ENCODE measurements at regions not wholly inside any gene's neighbourhood (a gene's known extent, or its start where the extent isn't known, plus 50 kb on each side); places are given as distances from the start of the nearest gene placed in this dataset.
A peak's percentile ranks its signal among the peaks of the same experiment; 100 is the strongest.

- Histone ChIP-seq H3K27ac (ENCODE audit: low read length) (no peak overlapping the region), H3K9me3 (ENCODE audit: control insufficient read depth, low read depth, low read length) (no peaks in the 10 kb centered on the region), H3K4me3 (ENCODE audit: low read length) (no peak overlapping the region), H3K36me3 (ENCODE audit: control insufficient read depth, insufficient read depth, low read length) (no peaks in the 10 kb centered on the region), H3K4me1 (ENCODE audit: control insufficient read depth, insufficient read depth, low read length) (peaks cover 7% of the 10 kb centered on the region), H3K27me3 (ENCODE audit: control insufficient read depth, insufficient read depth, low read length) (no peaks in the 10 kb centered on the region)
- DNase-seq, result peak in 1 of 2 donors; percentile 38
- 0% methylated on average over 1 of the region's 9 CpGs for WGBS (ENCODE audit: insufficient coverage, low lambda C conversion rate)
Observed at GRCh38 chr3:94524102-94524919, 461.4 kb downstream of the NSUN3 start.

GRCh38 chr3:94525043-94525442 lies 462.2 kb downstream of the NSUN3 start:
- Histone ChIP-seq H3K9me3 (ENCODE audit: control insufficient read depth, low read depth, low read length) (no peaks in the 10 kb centered on the region), H3K4me1 (ENCODE audit: control insufficient read depth, insufficient read depth, low read length) (peaks cover 7% of the 10 kb centered on the region), H3K27ac (ENCODE audit: low read length) (no peak overlapping the region), H3K27me3 (ENCODE audit: control insufficient read depth, insufficient read depth, low read length) (no peaks in the 10 kb centered on the region), H3K36me3 (ENCODE audit: control insufficient read depth, insufficient read depth, low read length) (no peaks in the 10 kb centered on the region), H3K4me3 (ENCODE audit: low read length) (no peak overlapping the region)
- peak in 1 of 2 donors; percentile 8 for DNase-seq
- WGBS (ENCODE audit: insufficient coverage, low lambda C conversion rate), result no CpG with 5 or more reads among the region's 6 CpGs

GRCh38 chr3:94529816-94530215 lies 467.0 kb downstream of the NSUN3 start:
- peaks cover 2% of the 10 kb centered on the region for H3K4me1 ChIP-seq (ENCODE audit: control insufficient read depth, insufficient read depth, low read length)
- WGBS (ENCODE audit: insufficient coverage, low lambda C conversion rate), result 83% methylated on average over 1 of the region's 1 CpG

GRCh38 chr3:94532951-94533350 lies 470.1 kb downstream of the NSUN3 start:
- H3K36me3 ChIP-seq (ENCODE audit: control insufficient read depth, insufficient read depth, low read length), result no peaks in the 10 kb centered on the region
- no peaks in the 10 kb centered on the region for H3K27me3 ChIP-seq (ENCODE audit: control insufficient read depth, insufficient read depth, low read length)
- no peak for DNase-seq
- H3K4me3 ChIP-seq (ENCODE audit: low read length), result no peak overlapping the region
- no peaks in the 10 kb centered on the region for H3K4me1 ChIP-seq (ENCODE audit: control insufficient read depth, insufficient read depth, low read length)
- WGBS (ENCODE audit: insufficient coverage, low lambda C conversion rate), result no CpG with 5 or more reads among the region's 3 CpGs
- no peaks in the 10 kb centered on the region for H3K9me3 ChIP-seq (ENCODE audit: control insufficient read depth, low read depth, low read length)
- H3K27ac ChIP-seq (ENCODE audit: low read length), result no peak overlapping the region

More at GRCh38 chr3:94529816-94530215, 467.0 kb downstream of the NSUN3 start:
- Histone ChIP-seq H3K4me3 (ENCODE audit: low read length) (no peak overlapping the region), H3K9me3 (ENCODE audit: control insufficient read depth, low read depth, low read length) (no peaks in the 10 kb centered on the region), H3K27me3 (ENCODE audit: control insufficient read depth, insufficient read depth, low read length) (no peaks in the 10 kb centered on the region), H3K27ac (ENCODE audit: low read length) (no peak overlapping the region), H3K36me3 (ENCODE audit: control insufficient read depth, insufficient read depth, low read length) (no peaks in the 10 kb centered on the region)
- no peak for DNase-seq

- no peak overlapping the region for H3K4me3 ChIP-seq (ENCODE audit: low read length)
- H3K4me1 ChIP-seq (ENCODE audit: control insufficient read depth, insufficient read depth, low read length), result no peaks in the 10 kb centered on the region
- DNase-seq, result no peak
- no peak overlapping the region for H3K27ac ChIP-seq (ENCODE audit: low read length)
- no peaks in the 10 kb centered on the region for H3K36me3 ChIP-seq (ENCODE audit: control insufficient read depth, insufficient read depth, low read length)
- no peaks in the 10 kb centered on the region for H3K9me3 ChIP-seq (ENCODE audit: control insufficient read depth, low read depth, low read length)
- H3K27me3 ChIP-seq (ENCODE audit: control insufficient read depth, insufficient read depth, low read length), result no peaks in the 10 kb centered on the region
Observed at GRCh38 chr3:94539937-94540336, 477.1 kb downstream of the NSUN3 start.

- WGBS (ENCODE audit: insufficient coverage, low lambda C conversion rate), result 100% methylated on average over 1 of the region's 2 CpGs
- H3K9me3 ChIP-seq (ENCODE audit: control insufficient read depth, low read depth, low read length), result no peaks in the 10 kb centered on the region
Observed at GRCh38 chr3:94543161-94543560, 480.3 kb downstream of the NSUN3 start.

GRCh38 chr3:94544131-94544789 lies 481.4 kb downstream of the NSUN3 start:
- no peaks in the 10 kb centered on the region for H3K36me3 ChIP-seq (ENCODE audit: control insufficient read depth, insufficient read depth, low read length)
- no peak overlapping the region for H3K27ac ChIP-seq (ENCODE audit: low read length)
- no peak overlapping the region for H3K4me3 ChIP-seq (ENCODE audit: low read length)
- no CpG with 5 or more reads among the region's 2 CpGs for WGBS (ENCODE audit: insufficient coverage, low lambda C conversion rate)
- H3K4me1 ChIP-seq (ENCODE audit: control insufficient read depth, insufficient read depth, low read length), result no peaks in the 10 kb centered on the region
- DNase-seq, result no peak
- H3K9me3 ChIP-seq (ENCODE audit: control insufficient read depth, low read depth, low read length), result peaks cover 5% of the 10 kb centered on the region
- no peaks in the 10 kb centered on the region for H3K27me3 ChIP-seq (ENCODE audit: control insufficient read depth, insufficient read depth, low read length)

More at GRCh38 chr3:94543161-94543560, 480.3 kb downstream of the NSUN3 start:
- H3K4me1 ChIP-seq (ENCODE audit: control insufficient read depth, insufficient read depth, low read length), result no peaks in the 10 kb centered on the region
- no peak for DNase-seq
- H3K36me3 ChIP-seq (ENCODE audit: control insufficient read depth, insufficient read depth, low read length), result no peaks in the 10 kb centered on the region
- no peaks in the 10 kb centered on the region for H3K27me3 ChIP-seq (ENCODE audit: control insufficient read depth, insufficient read depth, low read length)
- H3K4me3 ChIP-seq (ENCODE audit: low read length), result no peak overlapping the region
- H3K27ac ChIP-seq (ENCODE audit: low read length), result no peak overlapping the region

GRCh38 chr3:94548581-94549316 lies 485.9 kb downstream of the NSUN3 start:
- no CpG with 5 or more reads among the region's 1 CpG for WGBS (ENCODE audit: insufficient coverage, low lambda C conversion rate)
- no peak for DNase-seq
- Histone ChIP-seq H3K4me3 (ENCODE audit: low read length) (no peak overlapping the region), H3K4me1 (ENCODE audit: control insufficient read depth, insufficient read depth, low read length) (no peaks in the 10 kb centered on the region), H3K27ac (ENCODE audit: low read length) (no peak overlapping the region), H3K9me3 (ENCODE audit: control insufficient read depth, low read depth, low read length) (peaks cover 7% of the 10 kb centered on the region), H3K36me3 (ENCODE audit: control insufficient read depth, insufficient read depth, low read length) (no peaks in the 10 kb centered on the region), H3K27me3 (ENCODE audit: control insufficient read depth, insufficient read depth, low read length) (no peaks in the 10 kb centered on the region)

- Histone ChIP-seq H3K27ac (ENCODE audit: low read length) (no peak overlapping the region), H3K9me3 (ENCODE audit: control insufficient read depth, low read depth, low read length) (no peaks in the 10 kb centered on the region), H3K4me3 (ENCODE audit: low read length) (no peak overlapping the region), H3K4me1 (ENCODE audit: control insufficient read depth, insufficient read depth, low read length) (no peaks in the 10 kb centered on the region), H3K27me3 (ENCODE audit: control insufficient read depth, insufficient read depth, low read length) (no peaks in the 10 kb centered on the region), H3K36me3 (ENCODE audit: control insufficient read depth, insufficient read depth, low read length) (no peaks in the 10 kb centered on the region)
- DNase-seq, result peak in 1 of 2 donors; percentile 10
- 22% methylated on average over 1 of the region's 3 CpGs for WGBS (ENCODE audit: insufficient coverage, low lambda C conversion rate)
Observed at GRCh38 chr3:94561094-94561493, 498.2 kb downstream of the NSUN3 start.

- no peaks in the 10 kb centered on the region for H3K9me3 ChIP-seq (ENCODE audit: control insufficient read depth, low read depth, low read length)
- no peaks in the 10 kb centered on the region for H3K27me3 ChIP-seq (ENCODE audit: control insufficient read depth, insufficient read depth, low read length)
- no peak for DNase-seq
- no peak overlapping the region for H3K27ac ChIP-seq (ENCODE audit: low read length)
- no peaks in the 10 kb centered on the region for H3K4me1 ChIP-seq (ENCODE audit: control insufficient read depth, insufficient read depth, low read length)
- no CpG with 5 or more reads among the region's 1 CpG for WGBS (ENCODE audit: insufficient coverage, low lambda C conversion rate)
- H3K36me3 ChIP-seq (ENCODE audit: control insufficient read depth, insufficient read depth, low read length), result no peaks in the 10 kb centered on the region
- H3K4me3 ChIP-seq (ENCODE audit: low read length), result no peak overlapping the region
Observed at GRCh38 chr3:94564247-94564646, 501.4 kb downstream of the NSUN3 start.
